Coronary artery (tissue), 2 donors: ENCODE measurements at regions not wholly inside any gene's neighbourhood (a gene's known extent, or its start where the extent isn't known, plus 50 kb on each side); places are given as distances from the start of the nearest gene placed in this dataset.

ENCODE experiments used
- DNase-seq: peaks from one replicate; pipeline ENCODE4 v3.0.0-alpha.2; 2017; ENCODE audit warnings: low spot score
- H3K27ac ChIP-seq, 2 donors: fragments of 200-600 bp; sonication (generic); one replicate each; pipeline ENCODE4 v1.5.1; 2016 to 2019
- H3K4me3 ChIP-seq: fragments of 200-600 bp; sonication (generic); 2 replicates; pipeline ENCODE4 v1.5.1; 2016; ENCODE audit warnings: mild to moderate bottlenecking, moderate library complexity
- TF ChIP-seq, protein P1 (sequence below): fragments of 200-600 bp; sonication (generic); IDR thresholded peaks from one replicate; pipeline ENCODE4 v1.5.1; 2019; ENCODE audit warnings: antibody characterized with exemption

DNA sequence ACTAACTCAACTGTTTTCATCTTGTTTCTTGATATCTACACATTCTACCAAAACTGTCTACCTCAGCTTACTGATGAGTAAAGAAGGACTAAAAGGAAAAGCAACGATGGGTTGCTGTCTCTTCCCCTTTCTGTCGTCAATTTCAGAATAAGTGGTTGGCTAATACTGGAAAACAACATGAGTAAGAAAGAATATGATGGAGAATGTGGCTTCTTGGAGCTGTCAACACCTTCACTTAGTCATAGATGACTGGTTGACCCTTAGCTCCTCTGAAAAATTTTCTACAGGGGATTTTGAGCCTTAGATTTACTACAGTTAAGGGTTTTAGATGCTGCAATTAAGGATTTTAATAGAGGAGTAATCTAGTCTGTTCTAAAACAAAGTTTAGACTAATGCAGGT lies 797.9 kb downstream of the TLE4 start:
- Histone ChIP-seq H3K27ac (no peak overlapping the region), H3K4me3 (no peak overlapping the region)
- no peak for DNase-seq
- TF ChIP-seq, protein P1, sequence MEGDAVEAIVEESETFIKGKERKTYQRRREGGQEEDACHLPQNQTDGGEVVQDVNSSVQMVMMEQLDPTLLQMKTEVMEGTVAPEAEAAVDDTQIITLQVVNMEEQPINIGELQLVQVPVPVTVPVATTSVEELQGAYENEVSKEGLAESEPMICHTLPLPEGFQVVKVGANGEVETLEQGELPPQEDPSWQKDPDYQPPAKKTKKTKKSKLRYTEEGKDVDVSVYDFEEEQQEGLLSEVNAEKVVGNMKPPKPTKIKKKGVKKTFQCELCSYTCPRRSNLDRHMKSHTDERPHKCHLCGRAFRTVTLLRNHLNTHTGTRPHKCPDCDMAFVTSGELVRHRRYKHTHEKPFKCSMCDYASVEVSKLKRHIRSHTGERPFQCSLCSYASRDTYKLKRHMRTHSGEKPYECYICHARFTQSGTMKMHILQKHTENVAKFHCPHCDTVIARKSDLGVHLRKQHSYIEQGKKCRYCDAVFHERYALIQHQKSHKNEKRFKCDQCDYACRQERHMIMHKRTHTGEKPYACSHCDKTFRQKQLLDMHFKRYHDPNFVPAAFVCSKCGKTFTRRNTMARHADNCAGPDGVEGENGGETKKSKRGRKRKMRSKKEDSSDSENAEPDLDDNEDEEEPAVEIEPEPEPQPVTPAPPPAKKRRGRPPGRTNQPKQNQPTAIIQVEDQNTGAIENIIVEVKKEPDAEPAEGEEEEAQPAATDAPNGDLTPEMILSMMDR: no peak

DNA sequence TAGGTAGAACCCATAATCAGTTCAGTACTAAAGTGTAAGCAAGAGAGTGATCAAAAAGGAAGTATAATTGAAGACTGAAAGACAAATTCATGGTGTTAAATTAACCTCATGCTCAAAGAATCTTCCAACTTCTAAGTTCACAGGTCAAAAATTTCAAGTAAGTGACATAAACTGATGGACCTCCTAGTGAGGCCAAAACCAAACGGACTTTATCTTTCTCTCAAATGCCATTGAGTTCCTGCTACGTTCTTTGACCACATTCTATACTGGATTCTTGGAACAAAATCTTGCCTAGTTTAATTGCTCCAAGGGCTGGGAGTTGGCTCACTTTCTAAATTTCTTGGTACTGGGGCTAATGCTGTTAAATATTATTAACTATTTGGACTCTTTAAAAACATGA lies 794.9 kb downstream of the TLE4 start:
- no peak overlapping the region for H3K27ac ChIP-seq
- TF ChIP-seq, protein P1: no peak
- no peak overlapping the region for H3K4me3 ChIP-seq
- no peak for DNase-seq

DNA sequence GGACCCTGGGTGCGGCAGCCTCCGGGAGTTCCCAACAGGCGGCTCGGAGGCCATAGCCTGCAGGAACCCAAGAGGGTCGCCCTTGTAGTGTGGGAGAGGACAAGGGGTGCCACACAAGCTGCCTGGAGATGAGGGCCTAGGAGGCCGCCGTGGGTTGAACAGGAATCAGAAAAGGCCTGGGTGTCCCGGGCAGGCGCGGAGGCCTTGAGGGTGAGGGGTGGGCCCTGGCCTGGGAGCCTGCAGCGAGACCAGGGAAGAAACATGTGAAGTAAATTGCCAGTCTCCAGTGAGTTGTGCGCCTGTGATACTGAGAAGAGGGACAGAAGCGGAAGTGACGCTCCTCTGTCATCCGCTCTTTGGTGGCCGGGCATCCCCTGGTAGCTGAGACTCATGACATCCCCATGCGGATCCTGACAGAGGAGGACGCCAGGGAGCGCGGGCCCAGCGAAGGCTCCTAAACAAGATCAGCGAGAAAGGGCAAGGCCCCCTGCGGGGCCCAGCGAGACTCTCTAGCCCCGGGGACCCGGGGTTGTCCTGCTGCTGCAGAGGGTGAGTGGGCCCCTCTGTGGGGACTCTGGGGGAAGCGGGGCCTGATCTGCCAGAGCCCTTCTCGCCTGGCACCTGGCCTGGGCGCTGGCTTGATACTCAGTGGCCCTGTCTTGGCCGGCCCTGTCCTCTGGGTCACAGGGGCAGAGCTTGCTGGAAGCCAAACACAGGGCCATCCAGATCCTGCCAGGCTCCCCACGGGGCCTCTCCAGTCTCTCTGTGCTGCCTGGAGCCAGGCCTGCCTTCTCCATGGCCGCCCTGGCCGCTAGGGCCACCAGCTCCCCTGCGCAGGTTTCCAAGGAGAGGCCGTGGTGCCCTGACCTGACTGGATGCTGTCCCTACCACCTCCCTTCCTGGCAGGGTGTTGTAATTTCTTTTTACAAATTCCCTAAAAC lies 788.4 kb downstream of the TLE4 start:
- DNase-seq: no peak
- TF ChIP-seq, protein P1: no peak

DNA sequence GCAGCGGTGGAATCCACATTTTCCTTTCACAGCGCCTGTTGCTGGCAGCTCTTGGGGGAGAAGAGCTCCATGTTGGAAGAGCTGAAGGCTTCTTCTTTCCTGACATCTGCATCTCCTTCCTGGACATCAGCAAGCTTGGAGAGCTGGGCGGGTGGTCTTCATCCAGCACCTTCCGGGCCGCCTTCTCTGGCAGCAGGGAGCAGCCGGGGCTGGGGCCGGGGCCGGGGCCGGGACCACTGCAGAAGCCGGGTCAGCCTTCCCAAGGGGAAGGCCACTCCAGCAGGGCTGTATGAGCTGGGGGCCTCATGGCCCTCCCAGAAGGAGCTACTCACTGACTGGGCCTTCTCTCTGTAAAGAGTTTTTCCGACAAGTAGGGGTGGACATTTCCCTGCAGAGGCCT lies 787.5 kb downstream of the TLE4 start:
- no peak overlapping the region for H3K4me3 ChIP-seq
- no peak for DNase-seq
- TF ChIP-seq, protein P1: no peak
- H3K27ac ChIP-seq: no peak overlapping the region

More for the DNA sequence above, 788.4 kb downstream of the TLE4 start:
- Histone ChIP-seq H3K4me3 (no peak overlapping the region), H3K27ac (no peak overlapping the region)

DNA sequence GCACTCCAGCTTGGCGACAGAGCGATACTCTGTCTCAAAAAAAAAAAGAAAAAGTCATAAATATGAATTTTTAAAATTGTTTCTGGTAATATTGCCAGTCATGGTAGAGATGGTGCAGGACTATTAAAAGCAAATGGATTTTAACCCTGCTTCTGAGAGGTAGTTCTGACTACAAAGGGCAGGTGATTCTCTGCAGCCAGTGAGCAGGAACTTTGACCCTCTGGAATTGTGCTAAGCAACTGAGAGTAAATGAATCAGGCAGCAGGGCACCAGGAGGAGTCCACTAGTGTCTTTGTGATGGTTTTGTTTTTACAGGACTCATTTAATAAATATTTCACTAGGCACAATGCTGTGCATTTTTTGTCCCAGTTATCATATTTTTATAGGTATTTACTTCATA lies 781.2 kb downstream of the TLE4 start:
- no peak overlapping the region for H3K27ac ChIP-seq
- TF ChIP-seq, protein P1: no peak
- DNase-seq: no peak
- H3K4me3 ChIP-seq: no peak overlapping the region

DNA sequence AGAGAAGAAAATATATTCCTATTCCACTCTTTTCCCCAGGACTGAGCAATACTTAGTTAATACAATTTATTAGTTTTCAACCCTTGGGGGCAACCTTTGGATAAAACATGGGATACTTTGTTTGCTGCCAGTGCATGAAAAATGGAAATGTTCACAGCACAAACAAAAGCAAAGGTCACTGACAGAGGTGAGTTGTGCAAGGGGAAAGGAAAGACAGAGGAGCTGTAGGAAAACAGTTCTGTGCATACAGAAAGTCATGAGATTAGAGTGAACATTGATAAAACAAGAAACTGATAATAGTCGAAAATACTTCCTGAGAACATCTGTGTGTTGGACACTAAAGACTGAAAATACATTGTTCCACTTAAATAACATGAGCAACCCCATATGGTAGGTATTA lies 779.8 kb downstream of the TLE4 start:
- H3K4me3 ChIP-seq: no peak overlapping the region
- no peak for DNase-seq
- TF ChIP-seq, protein P1: no peak
- no peak overlapping the region for H3K27ac ChIP-seq

DNA sequence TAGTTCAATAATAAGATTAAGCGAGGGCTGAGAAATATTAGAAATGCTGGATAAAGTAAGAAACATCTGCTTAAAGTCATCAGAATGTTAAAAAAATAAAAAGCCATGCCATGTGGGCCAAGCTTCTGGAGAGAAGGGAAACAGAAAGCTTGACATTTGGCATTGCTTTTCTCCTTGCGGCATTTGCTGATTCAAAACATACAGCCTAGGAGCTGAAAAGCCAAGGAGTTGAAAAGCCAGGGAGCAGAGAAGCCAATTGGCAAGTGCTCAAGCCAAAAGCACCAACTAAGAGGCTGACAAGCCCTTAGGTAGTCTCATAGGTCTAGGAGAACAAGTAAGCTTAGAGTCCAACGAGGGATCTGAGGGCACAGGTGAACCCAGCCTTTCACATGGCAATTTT lies 754.3 kb downstream of the TLE4 start:
- TF ChIP-seq, protein P1: no peak
- no peak for DNase-seq
- no peak overlapping the region for H3K4me3 ChIP-seq

More for the DNA sequence above, 754.3 kb downstream of the TLE4 start:
- no peak overlapping the region for H3K27ac ChIP-seq
